Ecto neural progenitor cell (in vitro differentiated cells): ENCODE measurements at regions not wholly inside any gene's neighbourhood (a gene's known extent, or its start where the extent isn't known, plus 50 kb on each side); places are given as distances from the start of the nearest gene placed in this dataset.

Experiments used
- DNase-seq: peaks from one replicate; pipeline ENCODE4 v3.0.0-alpha.2; 2018; ENCODE audit warnings: low spot score

- no peak for DNase-seq
These were observed 134.3 kb upstream of the MAN1A1 start for GRCh38 chr6:119483908-119484307.

DNA sequence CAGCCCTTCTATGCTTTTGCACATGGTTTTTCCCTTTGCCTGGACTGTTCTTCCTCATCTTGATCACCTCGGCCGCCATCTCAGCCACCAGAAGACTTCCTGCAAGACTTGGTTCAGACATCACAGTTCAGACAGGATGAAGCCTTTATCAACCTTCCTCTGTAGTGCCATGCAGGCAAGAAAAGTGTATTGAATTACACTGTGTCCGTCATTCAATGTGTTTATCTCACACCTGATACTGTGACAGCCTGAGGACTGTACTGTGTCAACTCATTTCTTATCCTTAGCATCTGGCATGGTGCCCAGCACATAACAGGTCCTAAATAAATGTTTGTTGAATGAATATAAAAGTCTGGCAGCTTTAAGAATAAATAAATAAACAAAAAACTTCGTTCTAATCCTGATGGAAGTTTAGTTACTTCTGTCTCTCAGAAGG lies 133.3 kb upstream of the MAN1A1 start:
- DNase-seq = no peak

DNA sequence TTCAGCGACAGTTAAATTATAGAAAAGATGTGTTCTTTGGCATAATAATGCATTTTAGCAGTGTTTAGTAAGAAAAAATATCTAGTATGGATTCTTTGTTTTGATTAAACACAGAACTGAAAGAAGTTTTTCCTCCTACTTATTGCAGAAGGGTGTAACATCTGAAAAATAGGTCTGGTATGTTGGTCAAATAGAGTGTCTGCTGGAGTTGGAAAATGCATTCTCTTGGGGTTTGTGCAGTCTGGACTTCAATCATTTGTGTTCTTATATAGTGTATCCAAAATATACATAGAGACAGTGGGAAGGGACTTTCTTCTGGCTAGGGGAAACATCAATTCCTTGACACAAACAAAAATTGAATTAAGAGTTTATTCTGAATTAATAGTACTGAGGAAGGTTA lies 132.4 kb upstream of the MAN1A1 start:
- DNase-seq = no peak

DNA sequence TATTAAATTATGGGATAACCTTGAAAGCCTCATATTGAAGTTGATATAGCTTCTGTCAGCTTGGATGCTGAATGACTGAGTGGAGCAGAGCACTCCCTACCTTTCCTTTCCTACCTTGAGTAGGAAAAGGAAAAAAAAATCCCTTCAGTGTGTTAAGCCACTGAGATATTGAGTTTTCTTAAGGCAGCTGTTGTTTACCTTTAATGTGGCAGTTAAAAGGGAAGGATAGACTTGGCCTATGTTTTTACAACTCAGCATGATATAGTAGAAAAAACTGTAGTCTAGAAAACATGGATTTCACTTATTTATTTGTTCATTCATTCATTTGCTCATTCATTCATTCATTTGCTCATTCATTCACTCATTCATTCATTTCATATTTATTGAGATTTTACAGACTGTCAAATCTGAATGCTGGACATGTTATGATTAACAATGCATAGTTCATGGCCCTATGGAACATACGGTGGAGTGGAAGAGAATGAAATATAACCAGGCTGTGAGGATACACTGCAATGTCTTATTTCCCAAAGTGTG lies 131.5 kb upstream of the MAN1A1 start:
- no peak for DNase-seq

GRCh38 chr6:119479860-119480655 lies 130.5 kb upstream of the MAN1A1 start:
- DNase-seq = no peak

DNA sequence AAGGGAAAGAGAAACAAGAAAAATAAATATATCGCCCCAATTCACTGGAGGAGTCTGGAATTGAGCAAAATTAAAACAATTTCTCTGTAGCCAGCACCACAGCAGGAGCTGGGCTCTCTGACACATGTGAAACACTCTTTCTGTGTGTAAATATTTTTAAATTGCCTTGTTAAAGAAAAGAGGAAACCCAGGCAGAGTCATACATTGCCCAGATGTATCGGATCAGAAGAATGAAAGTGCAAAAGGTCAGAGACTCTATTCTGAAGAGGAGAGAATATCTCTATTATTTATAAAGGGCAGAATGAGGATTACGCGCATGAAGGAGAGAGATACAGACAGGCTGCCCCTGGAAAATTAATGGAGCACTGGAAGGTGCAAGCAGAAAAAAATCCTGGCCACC lies 127.0 kb upstream of the MAN1A1 start:
- no peak for DNase-seq

GRCh38 chr6:119476024-119476423 lies 126.5 kb upstream of the MAN1A1 start:
- no peak for DNase-seq

GRCh38 chr6:119470893-119471542 lies 121.5 kb upstream of the MAN1A1 start:
- no peak for DNase-seq

DNA sequence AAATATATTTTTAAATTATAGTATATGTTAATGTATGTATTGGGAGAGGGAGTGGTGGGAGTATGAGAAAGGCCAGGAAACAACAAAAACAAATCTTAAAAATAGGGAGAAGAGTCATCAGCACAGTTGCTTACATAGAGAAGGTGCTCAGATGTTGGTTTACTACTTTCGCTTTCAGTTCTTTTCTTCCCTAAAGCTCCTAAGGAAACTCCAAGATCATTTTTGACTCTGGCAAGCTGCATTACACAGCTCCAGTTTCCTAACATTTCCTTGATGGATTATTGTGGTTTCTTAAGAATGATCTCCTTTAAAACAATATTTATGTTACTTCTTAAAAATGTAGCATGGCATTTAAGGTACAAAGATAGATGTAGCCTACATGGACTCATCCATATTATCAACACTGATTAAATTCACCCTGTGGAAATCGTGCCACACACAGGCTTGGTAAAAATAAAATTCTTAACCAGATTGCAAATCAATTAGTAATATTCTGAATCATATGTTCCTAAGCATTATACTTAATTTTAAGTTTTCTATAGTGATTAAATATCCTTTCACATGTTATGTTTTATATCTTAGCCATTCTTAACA lies 118.0 kb upstream of the MAN1A1 start:
- DNase-seq = no peak

DNA sequence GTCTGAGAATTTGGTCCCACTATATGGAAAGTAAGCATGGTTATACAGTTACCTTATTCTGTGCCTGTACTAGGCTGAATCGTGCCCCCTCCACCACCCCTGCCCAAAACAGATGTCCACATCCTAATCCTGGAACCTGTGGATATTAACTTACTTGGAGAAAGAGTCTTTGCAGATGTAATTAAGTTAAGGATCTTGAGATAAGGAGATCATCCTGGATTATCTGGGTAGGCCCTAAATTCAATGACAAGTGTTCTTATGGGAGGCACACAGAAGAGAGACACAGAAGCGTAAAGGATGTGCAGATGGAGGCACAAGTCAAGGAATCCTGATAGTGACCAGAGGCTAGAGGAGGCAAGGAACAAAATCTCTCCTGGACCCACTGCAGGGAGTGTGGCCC lies 116.7 kb upstream of the MAN1A1 start:
- no peak for DNase-seq

- DNase-seq = no peak
These were observed 113.6 kb upstream of the MAN1A1 start for GRCh38 chr6:119463081-119463626.

DNA sequence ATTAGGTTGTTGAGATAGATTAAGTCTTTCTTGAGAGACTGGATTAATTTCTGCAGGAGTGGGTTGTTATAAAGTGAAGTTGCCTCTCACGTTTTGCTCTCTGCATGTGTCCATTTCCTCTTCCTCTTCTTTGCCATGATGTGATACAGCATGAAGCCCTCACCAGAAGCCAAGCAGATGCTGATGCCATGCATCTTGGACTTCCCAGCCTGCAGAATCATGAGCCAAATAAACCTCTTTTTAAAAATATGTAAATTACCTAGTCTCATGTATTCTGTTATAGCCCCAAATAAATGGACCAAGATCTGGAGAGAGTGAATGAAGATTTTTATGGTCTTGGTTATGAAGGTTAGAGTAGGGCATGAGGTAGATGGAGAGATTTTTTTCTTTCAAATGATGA lies 111.6 kb upstream of the MAN1A1 start:
- no peak for DNase-seq

DNA sequence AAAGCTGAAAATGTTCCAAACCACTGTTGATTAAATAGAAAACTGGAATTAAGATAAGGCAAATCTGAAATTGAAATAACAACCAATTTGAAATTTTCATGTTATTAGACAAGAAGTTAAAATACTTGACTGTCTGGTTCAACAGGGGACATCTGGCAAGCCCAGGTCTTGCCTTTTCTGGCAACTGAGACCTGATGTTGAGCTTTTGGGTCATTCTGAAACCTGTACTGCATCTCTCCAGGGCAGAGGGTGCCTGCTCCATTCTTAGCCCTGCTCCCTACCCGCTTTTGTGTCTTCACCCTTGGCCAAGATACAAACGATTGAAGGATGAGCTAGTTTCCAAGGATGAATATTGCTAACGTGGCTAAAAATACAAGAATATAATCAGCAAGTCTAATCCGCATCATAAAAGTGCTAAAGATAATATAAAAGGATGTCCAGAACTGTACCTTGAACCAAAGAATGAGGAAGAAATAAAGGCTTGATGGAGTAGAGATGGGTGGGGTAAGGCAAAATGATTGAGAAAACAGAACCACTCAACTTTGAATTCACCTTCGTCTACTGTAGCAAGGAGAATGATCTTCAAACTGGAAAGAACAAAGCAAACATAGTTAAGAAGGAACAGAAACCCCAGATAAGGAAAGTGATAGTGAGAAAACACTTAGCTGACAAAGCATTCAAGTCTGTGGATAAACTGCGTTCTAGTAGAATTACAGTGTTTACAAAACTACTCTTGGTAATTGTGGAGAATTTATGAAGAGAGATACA lies 109.8 kb upstream of the MAN1A1 start:
- DNase-seq = no peak

DNA sequence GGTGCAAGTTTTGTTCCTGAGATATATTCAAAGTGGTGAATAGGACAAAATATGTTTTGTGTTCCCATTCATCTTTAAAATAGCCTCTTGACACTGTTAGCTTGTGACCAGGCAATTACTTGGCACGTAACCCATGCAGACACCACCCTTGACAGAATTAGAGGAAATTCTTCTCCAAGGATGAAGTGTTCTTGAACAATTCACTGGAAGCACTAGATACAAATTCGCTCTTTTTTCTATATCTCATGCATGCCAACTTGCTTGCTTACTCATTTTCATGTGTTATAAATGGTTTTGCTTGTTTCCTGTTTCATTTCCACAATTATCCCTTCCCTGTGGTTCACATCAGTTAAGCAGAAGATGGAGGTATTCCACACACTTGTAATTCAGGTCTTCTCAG lies 105.2 kb upstream of the MAN1A1 start:
- no peak for DNase-seq

DNA sequence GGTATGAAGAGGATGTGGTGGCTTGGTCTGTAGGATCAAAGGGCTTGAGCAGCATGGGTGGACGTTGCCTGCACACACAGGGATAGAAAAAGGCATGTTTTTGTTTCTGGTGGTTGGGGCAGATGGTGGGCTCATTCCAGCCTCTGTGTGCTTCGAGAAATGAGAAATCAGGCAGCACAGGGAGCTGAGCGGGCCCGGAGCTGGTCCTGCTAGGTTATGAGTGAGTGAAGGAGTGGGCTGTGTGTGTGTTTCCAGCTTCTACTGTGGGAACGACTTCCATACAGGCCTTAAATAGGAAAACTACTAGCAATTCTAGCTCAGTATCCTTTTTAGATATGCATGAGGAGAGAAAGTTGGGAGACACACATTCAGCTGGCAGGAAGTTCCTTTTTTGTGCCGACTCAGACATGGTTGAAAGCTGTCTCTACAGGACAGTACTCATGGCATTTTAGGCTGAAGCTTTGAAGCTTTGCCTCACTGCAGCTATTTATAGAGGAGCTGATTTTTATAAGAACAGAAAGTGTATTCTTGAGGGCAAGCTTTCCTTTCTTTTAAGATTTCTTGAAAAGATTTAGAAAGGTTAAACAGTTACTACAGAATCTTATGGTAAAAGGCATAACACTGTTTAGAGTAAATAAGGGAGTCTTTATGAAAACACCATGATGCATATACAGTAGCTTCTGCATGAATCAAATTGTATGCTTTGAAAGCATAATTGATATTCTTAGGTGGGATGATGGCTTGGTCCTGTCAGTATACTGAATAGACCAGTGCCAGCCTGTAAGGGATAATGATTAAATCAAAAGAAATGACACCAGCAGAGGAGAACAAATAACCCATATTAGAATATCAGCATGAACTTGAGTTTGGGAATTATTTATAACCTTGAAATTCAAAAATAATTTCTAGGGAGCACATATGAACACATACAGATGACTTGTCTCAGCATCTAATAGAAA lies 104.0 kb upstream of the MAN1A1 start:
- no peak for DNase-seq

GRCh38 chr6:119449331-119450156 lies 100.0 kb upstream of the MAN1A1 start:
- DNase-seq = no peak

GRCh38 chr6:119447921-119448320 lies 98.4 kb upstream of the MAN1A1 start:
- no peak for DNase-seq

DNA sequence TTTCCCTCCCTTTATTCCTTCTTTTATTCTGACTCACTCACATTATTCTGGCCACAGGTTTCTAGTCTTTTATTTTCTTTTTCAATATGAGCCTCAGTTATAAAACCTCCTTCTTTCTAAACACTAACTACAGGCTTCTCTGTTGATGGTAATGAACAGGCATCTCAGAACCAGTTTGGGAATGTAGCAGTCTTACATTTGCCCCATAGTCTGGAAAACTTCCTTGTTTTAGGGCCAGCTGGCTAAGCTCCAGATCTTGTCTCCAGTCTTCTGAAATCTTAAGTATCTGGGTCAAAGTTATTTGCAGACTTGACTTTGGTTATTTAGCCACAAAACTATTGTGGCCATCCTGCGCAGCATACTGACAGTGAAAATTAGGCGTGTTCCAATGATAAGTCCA lies 97.0 kb upstream of the MAN1A1 start:
- no peak for DNase-seq

- no peak for DNase-seq
These were observed 96.6 kb upstream of the MAN1A1 start for GRCh38 chr6:119446115-119446554.

- no peak for DNase-seq
These were observed 96.1 kb upstream of the MAN1A1 start for GRCh38 chr6:119445666-119446065.
